Activated T-cell treated with anti-CD3 and anti-CD28 coated beads for 24 hours (primary cell): ENCODE measurements at regions not wholly inside any gene's neighbourhood (a gene's known extent, or its start where the extent isn't known, plus 50 kb on each side); places are given as distances from the start of the nearest gene placed in this dataset.

ENCODE experiments used
- DNase-seq: peaks from one replicate; pipeline ENCODE4 v3.0.0-alpha.2; 2020; ENCODE audit warnings: low read depth

DNA sequence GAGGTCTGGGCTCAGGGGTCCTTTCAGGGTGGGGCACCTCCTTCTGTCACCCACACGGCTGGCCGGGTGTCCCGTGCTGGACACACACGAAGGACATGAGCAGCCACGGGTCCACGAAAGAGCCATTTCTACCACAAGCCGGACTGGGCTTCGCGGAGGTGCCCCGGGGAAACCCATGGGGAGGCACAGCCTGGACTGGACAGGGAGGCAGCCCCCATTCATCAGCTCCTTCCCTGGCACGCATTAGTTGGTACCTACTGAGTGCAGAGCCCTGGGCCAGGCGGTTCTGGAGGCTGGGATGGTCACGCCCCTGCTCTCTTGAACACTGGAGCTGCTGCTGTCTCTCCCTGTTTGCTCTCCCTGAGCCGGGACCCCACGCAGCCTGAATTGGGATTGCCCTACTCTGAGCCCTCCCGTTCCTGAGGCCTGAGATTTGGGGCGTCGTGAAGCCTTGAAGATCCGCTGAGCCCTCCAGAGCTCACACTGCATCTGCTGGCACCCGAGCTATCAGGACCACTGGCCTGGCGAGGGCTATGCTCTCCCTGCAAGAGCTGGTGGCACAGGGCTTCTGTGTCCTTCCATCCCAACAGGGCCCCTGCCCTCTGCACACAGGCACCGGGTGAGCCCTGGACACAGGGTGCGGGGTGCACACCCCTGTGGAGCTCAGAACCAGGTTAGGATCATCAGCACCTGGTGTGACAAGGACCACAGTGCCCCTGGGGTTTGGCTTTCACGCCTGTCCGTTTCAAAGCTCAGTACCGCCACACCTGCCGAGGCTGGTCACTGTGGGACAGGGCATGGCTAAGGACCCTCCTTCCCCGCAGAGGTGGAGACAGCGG is 84.6 kb downstream of the MYEOV start:
- DNase-seq: no peak

DNA sequence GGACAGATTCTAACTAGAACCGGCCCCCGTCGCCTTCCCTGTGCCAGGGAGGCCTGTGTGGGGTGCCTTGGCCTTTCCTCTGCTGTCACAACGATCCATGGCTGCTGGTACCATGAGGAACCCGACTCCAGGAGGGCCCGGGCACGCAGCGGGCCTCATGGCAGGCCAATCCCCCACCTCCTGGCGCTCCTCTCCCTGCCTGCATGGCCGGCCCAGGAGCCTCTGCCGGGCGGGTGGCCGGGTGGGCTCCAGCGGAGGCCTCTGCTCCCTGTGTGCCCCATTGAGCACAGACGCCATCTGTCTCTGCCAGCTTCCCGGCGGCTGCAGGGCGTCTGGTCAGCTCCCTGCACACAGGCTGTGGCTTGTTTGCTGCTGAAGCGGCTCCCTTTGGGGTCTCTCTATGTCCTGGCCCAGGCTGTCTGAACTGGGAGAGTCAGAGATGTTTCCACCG is 86.5 kb downstream of the MYEOV start:
- DNase-seq: no peak

DNA sequence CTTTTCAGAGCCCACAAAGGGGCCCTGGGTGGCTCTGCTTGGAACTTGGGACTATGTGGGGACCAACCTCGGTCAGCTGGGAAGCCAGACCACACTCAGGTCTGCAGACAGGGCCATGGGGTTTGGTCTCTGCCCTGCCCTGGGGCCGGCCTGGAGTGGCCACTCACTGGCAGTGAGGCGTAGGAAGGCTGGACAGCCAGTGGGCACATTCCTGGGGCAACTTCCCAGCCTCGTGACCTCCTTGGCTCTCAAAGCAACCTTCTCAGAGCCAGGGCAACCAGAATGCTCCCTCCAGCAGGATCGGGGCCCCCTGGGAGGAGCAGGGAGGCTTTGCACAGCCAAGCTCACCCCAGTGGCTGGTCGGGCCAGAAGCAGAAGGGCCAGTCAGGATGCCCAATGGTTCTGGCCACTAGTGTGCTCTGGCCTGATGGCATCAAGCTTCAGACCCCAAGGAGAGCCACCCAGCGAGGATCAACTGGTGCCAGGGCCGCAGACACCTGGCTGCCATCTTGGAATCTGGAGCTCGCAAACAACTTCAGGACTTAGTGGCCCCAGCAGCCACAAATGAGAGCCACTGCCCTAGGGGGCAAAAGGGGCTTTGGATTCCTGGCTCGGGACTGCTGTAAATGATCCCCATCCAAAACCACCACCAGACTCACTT is 87.1 kb downstream of the MYEOV start:
- DNase-seq: no peak

DNA sequence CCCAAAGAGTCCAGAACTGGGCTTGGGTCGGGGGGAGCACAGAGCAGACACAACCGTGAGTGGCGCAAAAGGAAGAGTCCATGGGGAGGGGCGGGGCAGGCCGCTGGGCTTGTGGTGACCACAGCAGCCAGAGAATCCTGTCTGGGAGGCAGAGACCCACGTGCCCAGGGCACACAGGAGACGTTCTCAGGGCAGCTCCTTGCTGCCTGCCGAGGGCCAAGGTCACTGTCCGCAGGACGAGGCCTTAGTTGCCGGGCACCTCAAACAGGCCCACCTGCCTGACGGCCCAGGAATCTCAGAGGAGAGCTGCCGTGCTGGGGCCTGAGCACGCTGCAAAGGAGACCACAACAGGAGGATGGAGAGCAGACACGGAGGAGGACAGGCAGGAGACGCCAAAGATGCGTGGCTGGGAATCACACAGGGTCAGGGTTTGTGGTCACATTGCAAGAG is 87.8 kb downstream of the MYEOV start:
- no peak for DNase-seq

DNA sequence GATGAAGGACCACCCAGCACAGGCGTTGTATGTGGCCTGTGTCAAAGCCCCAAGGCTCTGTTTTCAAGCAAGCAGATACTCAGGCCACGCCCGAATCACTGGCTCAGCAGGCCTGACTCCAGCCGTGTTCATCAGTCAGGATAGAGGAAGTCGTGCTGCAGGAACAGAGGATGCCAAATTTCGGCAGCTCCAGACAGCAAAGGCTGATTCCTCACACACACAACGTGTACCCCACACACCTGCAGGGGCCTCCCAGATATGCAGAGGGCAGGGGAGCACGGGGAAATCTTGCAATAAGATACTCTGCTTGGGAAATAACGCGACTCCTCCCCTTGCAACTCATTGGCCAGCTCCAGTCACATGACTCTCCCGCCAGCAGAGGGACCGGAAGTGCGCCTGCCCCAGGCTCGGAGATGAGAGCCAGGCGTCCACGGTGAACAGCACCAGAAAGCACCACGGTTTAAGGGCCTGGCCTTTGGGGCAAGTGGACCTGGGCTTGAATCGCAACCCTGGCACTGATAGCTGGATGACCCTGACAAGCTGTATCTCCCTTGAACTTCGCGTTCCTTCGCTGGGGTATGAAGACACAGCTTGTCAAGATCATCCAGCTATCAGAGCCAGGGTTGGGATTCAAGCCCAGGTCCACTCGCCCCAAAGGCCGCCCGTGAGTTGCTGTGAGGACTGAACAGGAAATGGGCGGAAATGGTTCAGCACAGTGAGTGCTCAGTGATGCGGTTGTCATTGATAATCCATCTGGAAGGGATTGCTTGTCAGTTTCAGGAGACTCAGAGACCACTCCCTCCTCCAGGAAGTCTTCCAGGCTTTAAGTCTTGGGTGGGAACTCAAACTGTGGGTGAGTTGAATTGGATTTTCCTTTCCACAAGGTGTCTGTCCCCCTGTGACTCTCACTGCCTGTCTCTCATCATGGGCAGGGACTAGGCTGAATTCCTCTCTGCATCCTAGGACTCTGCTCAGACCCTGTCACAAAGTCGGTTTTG is 88.5 kb downstream of the MYEOV start:
- no peak for DNase-seq

DNA sequence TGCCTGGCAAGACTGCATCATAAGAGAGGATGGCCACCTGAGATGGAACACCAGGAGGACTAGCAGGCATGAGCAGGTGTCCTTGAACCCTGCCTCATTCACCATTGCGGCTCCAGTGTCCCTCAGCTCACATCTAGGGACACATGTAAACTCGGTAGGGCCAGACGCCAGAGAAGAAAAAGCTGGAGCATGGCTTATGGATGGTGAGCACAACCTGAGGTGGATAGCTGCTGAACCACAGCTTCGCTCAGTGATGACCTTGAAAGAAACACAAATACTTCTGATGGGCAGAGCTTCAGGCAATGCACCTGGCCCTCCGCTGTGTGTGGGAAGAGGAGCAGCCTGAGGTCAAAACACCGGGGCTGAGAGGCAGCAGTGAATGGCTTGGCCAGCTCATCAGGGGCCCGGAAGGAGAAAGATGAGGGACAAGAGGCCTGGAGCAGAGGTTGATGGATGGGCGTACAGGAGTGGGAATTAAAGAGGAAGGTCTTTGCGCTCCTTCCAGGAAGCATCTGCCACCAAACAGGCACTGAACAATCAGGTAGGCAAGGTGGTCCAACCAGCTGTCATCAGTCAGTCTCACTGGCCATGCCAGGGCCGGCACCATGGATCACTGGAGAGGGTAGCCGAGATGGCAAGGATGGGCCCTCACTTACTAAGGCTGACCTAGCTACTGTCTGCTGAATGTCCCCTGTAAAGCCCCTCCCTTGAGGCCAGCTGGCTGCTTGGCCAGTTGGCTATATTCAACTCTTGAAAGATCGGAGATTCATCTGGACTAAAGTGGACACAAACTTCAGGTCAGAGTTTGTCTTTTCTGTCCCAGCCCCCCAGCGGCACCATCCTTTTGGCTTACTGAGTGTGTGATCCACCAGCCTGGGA is 89.7 kb downstream of the MYEOV start:
- DNase-seq: no peak

DNA sequence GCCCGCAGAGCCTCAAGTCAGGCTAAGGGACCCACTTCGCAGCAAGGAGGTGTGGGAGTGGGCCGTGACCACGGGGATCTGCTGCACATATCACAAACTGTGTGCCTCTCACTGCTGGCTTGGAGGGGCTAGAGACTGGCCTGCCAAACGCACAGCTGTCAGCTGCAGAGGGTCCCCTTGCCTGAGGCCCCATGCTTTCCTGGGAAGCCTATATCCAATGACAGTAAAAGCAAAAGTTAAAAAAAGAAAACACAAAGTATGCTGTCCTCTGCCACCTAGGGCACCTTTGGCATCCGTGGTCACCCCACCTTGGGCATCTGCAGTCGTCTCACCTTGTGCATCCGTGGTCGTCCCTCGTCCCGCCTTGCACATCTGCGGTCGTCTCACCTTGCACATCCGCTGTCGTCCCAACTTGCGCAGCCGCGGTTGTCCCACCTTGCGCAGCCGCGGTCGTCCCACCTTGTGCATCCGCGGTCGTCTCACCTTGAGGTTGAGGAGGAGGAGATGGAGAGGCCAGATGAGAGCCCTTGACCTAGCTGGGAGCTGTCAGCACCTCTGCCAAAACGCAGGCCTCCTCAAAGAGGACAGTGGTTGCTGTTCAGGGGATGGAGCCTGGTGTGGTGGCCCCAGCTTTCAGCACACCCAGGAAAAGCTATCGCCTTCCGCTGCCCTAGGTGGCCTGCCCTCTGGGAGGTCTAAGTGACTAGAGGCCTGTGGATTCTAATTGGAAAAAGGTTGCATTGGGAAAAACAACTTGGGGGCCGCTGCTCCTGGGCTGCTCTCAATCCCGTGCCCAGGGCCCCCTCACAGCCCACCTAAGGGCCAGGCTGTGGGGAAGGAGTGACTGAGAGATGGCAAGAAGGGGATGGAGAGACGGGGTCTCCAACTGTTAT is 90.5 kb downstream of the MYEOV start:
- no peak for DNase-seq

DNA sequence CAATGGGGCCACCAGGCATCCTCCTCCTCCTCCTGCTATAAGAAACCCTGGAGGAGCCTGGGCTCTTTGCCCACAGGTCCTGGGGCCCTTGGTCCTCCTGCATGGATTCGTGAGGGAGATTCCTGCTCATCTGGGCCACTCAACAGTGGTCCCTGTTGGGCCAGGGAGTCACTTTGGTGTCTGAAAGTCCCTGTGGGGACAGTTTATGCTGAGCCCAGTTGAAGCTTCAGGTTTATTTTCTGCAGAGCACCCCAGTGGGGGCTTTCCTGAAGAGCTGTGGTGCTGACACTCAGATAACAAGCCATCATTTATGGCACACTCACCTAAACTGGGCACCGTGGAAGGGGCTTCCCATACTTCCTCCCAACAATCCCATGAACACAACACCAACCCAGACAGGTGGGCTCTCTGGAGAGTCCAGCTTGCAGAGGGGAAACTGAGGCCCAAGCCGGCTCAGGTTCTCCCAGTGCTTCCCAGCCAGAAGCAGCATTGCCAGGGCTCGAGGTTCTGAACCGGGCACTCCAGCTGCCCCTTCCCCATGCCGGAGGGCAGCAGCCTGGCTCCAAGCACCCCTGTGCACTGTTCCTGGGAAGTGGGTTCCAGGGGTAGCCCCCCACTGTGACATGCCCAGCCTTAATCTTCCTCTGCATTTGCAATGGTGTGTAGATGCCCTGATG is 91.3 kb downstream of the MYEOV start:
- DNase-seq: no peak

DNA sequence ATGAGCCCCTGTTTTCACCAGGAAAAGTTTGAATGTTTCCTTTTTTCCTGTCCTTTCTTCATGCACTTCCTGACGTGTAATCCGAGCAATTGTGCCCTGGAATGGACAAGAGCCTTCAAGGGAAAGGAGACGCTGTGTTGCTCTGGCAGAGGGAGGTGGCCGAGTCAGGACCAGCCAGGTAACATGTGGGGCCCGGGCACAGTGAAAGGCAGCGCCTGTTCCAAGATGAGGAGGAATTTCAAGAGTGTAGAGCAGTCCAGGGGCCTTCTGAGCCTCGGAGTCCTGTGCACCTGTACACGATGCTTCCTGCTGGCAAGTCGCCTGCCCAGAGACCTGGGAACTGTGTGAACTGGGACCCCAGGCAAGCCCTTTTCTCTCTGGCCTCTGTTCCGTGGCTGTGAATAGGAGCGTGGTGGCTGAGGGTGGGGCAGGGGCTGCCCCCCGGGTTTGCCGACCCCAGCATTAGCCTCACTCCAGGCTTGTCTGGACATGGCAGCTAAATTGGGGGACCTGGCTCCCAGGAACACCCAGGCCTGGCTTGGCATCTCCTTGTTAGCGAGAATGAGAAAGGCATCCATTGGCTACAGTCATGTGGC is 92.0 kb downstream of the MYEOV start:
- no peak for DNase-seq

DNA sequence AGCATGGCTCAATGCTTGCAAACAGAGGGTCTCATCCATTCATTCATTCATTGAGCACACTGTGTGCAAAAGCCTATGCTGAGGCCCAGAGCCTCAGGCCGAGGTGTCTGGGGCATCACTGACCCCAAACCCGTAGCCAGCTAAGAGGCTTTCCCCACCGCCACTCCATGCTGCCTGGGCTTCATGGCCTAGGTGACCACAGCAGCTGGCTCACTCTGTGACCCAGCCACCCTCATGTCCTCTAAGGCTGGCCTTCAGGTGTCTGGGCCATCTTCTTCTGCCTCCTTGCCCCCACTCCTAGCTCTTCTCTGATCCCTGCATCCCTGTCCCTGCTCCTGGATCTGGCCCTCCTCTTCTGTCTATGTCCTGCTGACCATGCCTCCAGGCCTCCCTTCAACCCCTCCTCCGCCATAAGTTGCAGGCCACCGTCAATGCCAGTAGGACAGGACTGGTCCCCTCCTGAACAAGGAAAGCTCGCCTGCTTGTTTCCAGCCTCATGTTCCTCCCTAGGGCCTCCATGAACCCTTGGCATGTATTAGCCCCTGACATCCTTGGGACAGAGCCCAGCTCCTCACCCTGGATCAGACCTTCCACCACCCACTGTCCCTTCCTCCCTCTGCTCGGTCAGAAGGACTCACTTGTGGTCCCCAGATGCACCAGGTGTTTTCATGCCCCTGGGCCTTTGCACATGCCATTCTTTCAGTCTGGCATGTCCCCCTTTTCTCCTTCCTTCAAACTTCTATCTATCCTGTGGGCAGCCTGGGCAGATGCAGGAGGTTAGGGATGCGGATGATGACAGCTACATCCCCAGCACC is 92.8 kb downstream of the MYEOV start:
- no peak for DNase-seq

DNA sequence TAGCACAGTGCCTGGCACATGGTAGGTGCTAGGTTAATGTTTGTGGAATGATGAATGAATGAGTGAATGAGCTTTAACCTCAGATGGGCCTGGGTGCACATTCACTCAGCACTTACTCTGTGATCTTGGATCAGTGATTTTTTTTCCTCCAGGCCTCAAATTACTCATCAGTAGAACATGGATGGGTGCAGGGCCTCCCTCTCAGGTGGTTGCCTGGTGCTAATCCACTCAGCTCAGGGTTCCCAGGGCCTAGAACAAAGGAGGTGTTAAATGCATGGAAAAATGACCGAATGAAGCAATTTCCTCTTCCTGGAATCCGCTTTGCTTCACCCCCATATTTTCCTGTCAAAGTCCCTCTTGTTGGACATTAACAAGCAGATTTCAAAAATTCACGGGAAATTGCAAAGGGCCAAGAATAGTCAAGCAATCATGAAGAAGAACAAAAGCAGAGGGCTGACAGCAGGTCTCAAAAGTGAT is 93.5 kb downstream of the MYEOV start:
- no peak for DNase-seq

DNA sequence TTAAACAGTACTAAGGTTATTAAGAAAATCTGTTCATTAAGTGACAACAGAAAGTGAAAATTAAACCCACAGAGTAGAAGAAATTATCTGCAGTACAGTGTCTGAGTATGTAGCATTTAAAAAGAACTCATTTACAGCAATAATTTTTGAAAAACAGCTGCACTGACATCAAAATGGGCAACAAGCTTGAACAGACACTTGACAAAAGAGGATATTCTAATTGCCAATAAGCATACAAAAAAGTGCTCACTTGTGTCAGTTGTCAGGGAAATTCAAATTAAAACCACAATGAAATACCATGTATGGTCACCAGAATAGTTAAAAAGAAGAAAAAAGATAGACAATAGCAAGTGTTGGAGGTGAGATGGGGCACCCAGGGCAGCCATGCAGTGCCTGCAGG is 93.3 kb upstream of the LINC01488 start:
- no peak for DNase-seq

DNA sequence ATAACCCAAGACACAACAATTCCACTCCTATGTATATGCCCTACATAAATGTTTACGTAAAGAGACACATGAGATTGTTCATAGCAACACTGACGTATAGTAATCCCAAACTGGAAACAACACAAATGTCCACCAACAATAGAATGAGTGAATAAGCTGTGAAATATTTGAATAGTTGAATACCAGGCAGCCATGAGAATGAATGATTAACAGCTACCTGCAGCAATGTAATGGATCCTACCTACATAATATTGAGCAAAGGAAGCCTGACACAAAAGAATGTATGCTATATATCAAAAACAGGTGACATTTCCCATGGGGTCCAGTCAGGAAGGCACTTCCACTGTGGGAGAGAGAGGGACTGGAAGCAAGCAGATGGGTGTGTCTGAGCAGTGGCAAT is 92.8 kb upstream of the LINC01488 start:
- no peak for DNase-seq

DNA sequence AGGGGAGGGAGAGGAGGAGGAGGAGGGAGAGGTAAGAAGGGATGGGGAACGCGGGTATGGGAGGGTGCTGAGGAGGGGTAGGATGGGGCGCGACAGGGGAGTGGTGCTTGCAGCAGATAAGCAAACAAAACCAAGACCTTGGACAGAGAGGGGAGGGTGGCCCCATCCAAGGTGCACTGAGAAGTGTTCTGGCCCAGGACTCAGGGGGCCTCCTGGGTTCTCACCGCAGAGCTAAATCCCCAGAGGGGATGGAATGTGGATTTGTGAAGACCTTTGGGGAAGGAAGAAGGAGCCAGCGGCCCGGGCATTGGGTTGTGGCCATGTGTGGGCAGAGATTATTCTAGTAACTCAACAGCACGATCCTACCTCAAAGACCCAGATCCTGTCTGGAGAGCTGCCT is 90.9 kb upstream of the LINC01488 start:
- no peak for DNase-seq

DNA sequence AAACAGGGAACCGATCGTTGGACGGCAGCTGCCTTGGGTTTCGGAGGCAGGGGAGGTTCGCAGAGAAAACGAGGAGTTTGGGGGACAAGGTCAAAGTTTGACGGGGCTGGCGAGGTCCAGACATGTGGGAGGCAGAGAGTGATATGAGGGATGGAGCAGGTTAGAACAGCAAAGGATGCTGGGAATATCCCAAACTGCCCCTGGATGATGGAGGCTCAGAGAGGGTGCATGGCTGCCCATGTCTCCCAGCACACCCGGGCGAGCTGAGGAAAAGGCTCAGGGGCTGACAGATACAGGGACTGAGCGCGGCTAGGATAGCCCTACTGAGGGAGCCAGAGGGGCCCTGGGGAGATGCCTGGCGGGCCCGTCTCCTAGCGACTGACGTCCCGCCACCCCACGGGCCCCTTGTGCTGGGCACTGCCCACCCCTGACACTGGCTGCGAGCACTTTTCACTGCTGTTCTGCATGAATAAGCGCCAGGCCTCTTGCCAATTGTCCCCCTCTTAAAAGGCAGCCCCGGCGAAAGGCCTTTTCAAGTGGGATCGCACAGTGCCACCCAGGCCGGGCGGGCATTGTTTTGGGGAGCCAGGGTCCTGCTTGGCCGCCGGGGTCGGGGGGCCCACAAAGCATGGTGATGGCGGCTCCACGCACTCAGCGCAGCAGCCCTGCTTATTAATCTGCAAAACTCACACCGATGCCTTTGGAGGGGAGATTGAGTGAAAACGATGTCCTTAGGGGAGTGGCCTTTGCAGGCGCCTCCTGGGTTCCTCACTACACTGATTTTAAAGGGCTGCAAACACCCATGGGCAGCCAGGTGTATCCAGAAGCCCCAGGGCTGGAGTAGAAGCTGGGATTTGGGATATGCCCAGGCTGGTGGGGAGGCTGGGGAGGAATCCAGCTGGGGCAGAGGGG is 90.0 kb upstream of the LINC01488 start:
- no peak for DNase-seq

DNA sequence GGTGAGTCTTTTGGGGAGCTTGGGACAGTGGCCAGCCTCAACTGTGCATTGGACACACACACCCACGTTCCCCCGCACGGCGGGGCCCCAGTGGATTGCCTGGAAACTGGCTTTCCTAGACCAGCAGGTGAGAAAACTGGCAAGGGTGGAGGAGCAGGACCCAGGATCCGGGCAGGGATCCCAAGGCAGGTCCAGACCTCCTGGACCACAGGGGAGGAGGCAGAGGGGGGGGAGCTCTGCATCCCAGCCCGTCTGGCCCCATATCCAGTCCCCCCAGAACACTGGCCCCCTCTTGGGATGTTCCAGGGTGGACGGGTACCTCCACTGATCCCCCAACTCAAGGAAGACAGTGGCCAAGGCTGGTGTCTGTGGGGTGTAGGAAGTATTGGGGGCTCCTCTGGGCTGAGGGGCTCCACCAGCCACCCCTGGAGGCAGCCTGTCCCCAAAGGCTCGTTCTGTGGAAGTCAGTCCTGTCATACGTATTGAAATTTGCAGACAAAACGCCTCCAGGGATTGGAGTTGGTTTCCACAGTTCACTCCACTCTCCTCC is 89.3 kb upstream of the LINC01488 start:
- DNase-seq: no peak
